GM21390 (cell line): ENCODE measurements at regions not wholly inside any gene's neighbourhood (a gene's known extent, or its start where the extent isn't known, plus 50 kb on each side); places are given as distances from the start of the nearest gene placed in this dataset.
"Not testable (repeated sequence)": the region's sequence is repeated elsewhere in the genome, so short reads cannot be mapped to it uniquely, and the experiment has no call there.

Experiments
- ATAC-seq: cut with Tn5 transposase; IDR thresholded peaks from one replicate; pipeline ENCODE4 v1.9.1; 2021; ENCODE audit not compliant: unreplicated experiment

GRCh38 chr14:29353513-29353912 lies 574.1 kb downstream of the PRKD1 start:
- no peak for ATAC-seq

- no peak for ATAC-seq
Observed at GRCh38 chr14:29354486-29354885, 573.2 kb downstream of the PRKD1 start.

- ATAC-seq, result no peak
Observed at GRCh38 chr14:29355331-29355730, 572.3 kb downstream of the PRKD1 start.

- ATAC-seq, result no peak
Observed at GRCh38 chr14:29355846-29356245, 571.8 kb downstream of the PRKD1 start.

GRCh38 chr14:29360656-29361055 lies 567.0 kb downstream of the PRKD1 start:
- no peak for ATAC-seq

- ATAC-seq, result no peak
Observed at GRCh38 chr14:29370024-29370423, 557.6 kb downstream of the PRKD1 start.

- no peak for ATAC-seq
Observed at GRCh38 chr14:29376237-29376636, 551.4 kb downstream of the PRKD1 start.

- ATAC-seq, result no peak
Observed at GRCh38 chr14:29380826-29381225, 546.8 kb downstream of the PRKD1 start.

GRCh38 chr14:29388571-29388970 lies 539.1 kb downstream of the PRKD1 start:
- ATAC-seq, result no peak

GRCh38 chr14:29390081-29390832 lies 537.4 kb downstream of the PRKD1 start:
- no peak for ATAC-seq

GRCh38 chr14:29391231-29391630 lies 536.4 kb downstream of the PRKD1 start:
- ATAC-seq, result no peak

- no peak for ATAC-seq
Observed at GRCh38 chr14:29391801-29392200, 535.8 kb downstream of the PRKD1 start.

GRCh38 chr14:29392287-29392686 lies 535.4 kb downstream of the PRKD1 start:
- no peak for ATAC-seq

GRCh38 chr14:29403091-29403490 lies 524.6 kb downstream of the PRKD1 start:
- no peak for ATAC-seq

- no peak for ATAC-seq
Observed at GRCh38 chr14:29410581-29410980, 517.1 kb downstream of the PRKD1 start.

GRCh38 chr14:29414931-29415330 lies 512.7 kb downstream of the PRKD1 start:
- ATAC-seq, result not testable (repeated sequence)

GRCh38 chr14:29419736-29420135 lies 507.9 kb downstream of the PRKD1 start:
- no peak for ATAC-seq

GRCh38 chr14:29421156-29421728 lies 506.4 kb downstream of the PRKD1 start:
- ATAC-seq, result no peak

- no peak for ATAC-seq
Observed at GRCh38 chr14:29425705-29426482, 501.8 kb downstream of the PRKD1 start.

GRCh38 chr14:29442696-29443095 lies 485.0 kb downstream of the PRKD1 start:
- no peak for ATAC-seq

- no peak for ATAC-seq
Observed at GRCh38 chr14:29444216-29444615, 483.4 kb downstream of the PRKD1 start.

GRCh38 chr14:29444805-29445204 lies 482.8 kb downstream of the PRKD1 start:
- no peak for ATAC-seq
